ENCODE measurements at regions not wholly inside any gene's neighbourhood (a gene's known extent, or its start where the extent isn't known, plus 50 kb on each side); places are given as distances from the start of the nearest gene placed in this dataset.
"Not testable (repeated sequence)": the region's sequence is repeated elsewhere in the genome, so short reads cannot be mapped to it uniquely, and the experiment has no call there.

GRCh38 chr1:221965252-221965651 is 223.4 kb upstream of the DUSP10 start:
- no peak for DNase-seq
- H3K4me1 ChIP-seq (ENCODE audit: control insufficient read depth, insufficient read depth, low read length) = no peaks in the 10 kb centered on the region
- no peaks in the 10 kb centered on the region for H3K9me3 ChIP-seq (ENCODE audit: control insufficient read depth, low read depth, low read length)
- H3K27ac ChIP-seq (ENCODE audit: low read length) = no peak overlapping the region
- H3K27me3 ChIP-seq (ENCODE audit: control insufficient read depth, insufficient read depth, low read length) = no peaks in the 10 kb centered on the region
- H3K4me3 ChIP-seq (ENCODE audit: low read length) = no peak overlapping the region
- WGBS (ENCODE audit: insufficient coverage, low lambda C conversion rate) = 100% methylated on average over 1 of the region's 3 CpGs
- H3K36me3 ChIP-seq (ENCODE audit: control insufficient read depth, insufficient read depth, low read length) = no peaks in the 10 kb centered on the region

- H3K27me3 ChIP-seq (ENCODE audit: control insufficient read depth, insufficient read depth, low read length) = no peaks in the 10 kb centered on the region
- H3K27ac ChIP-seq (ENCODE audit: low read length) = no peak overlapping the region
- WGBS (ENCODE audit: insufficient coverage, low lambda C conversion rate) = no CpG with 5 or more reads among the region's 1 CpG
- no peaks in the 10 kb centered on the region for H3K36me3 ChIP-seq (ENCODE audit: control insufficient read depth, insufficient read depth, low read length)
- H3K9me3 ChIP-seq (ENCODE audit: control insufficient read depth, low read depth, low read length) = no peaks in the 10 kb centered on the region
- H3K4me3 ChIP-seq (ENCODE audit: low read length) = no peak overlapping the region
- no peak for DNase-seq
- no peaks in the 10 kb centered on the region for H3K4me1 ChIP-seq (ENCODE audit: control insufficient read depth, insufficient read depth, low read length)
Measured at GRCh38 chr1:221963742-221964141, 221.9 kb upstream of the DUSP10 start.

- Histone ChIP-seq H3K9me3 (ENCODE audit: control insufficient read depth, low read depth, low read length) (no peaks in the 10 kb centered on the region), H3K36me3 (ENCODE audit: control insufficient read depth, insufficient read depth, low read length) (no peaks in the 10 kb centered on the region), H3K4me1 (ENCODE audit: control insufficient read depth, insufficient read depth, low read length) (no peaks in the 10 kb centered on the region), H3K27ac (ENCODE audit: low read length) (no peak overlapping the region), H3K4me3 (ENCODE audit: low read length) (no peak overlapping the region), H3K27me3 (ENCODE audit: control insufficient read depth, insufficient read depth, low read length) (no peaks in the 10 kb centered on the region)
- DNase-seq = no peak
- 100% methylated on average over 1 of the region's 4 CpGs for WGBS (ENCODE audit: insufficient coverage, low lambda C conversion rate)
Measured at GRCh38 chr1:221962385-221962784, 220.5 kb upstream of the DUSP10 start.

- Histone ChIP-seq H3K27ac (ENCODE audit: low read length) (no peak overlapping the region), H3K9me3 (ENCODE audit: control insufficient read depth, low read depth, low read length) (no peaks in the 10 kb centered on the region), H3K36me3 (ENCODE audit: control insufficient read depth, insufficient read depth, low read length) (no peaks in the 10 kb centered on the region), H3K4me1 (ENCODE audit: control insufficient read depth, insufficient read depth, low read length) (no peaks in the 10 kb centered on the region), H3K27me3 (ENCODE audit: control insufficient read depth, insufficient read depth, low read length) (no peaks in the 10 kb centered on the region), H3K4me3 (ENCODE audit: low read length) (no peak overlapping the region)
- DNase-seq = no peak
- WGBS (ENCODE audit: insufficient coverage, low lambda C conversion rate) = no CpG with 5 or more reads among the region's 5 CpGs
Measured at GRCh38 chr1:221961532-221962292, 219.8 kb upstream of the DUSP10 start.

GRCh38 chr1:221958161-221958562 is 216.3 kb upstream of the DUSP10 start:
- not testable (repeated sequence) for H3K4me1 ChIP-seq (ENCODE audit: control insufficient read depth, insufficient read depth, low read length); H3K9me3 ChIP-seq (ENCODE audit: control insufficient read depth, low read depth, low read length); H3K27ac ChIP-seq (ENCODE audit: low read length); H3K36me3 ChIP-seq (ENCODE audit: control insufficient read depth, insufficient read depth, low read length); DNase-seq; H3K4me3 ChIP-seq (ENCODE audit: low read length); H3K27me3 ChIP-seq (ENCODE audit: control insufficient read depth, insufficient read depth, low read length)
- 100% methylated on average over 1 of the region's 2 CpGs for WGBS (ENCODE audit: insufficient coverage, low lambda C conversion rate)

GRCh38 chr1:221957350-221957749 is 215.5 kb upstream of the DUSP10 start:
- H3K4me1 ChIP-seq (ENCODE audit: control insufficient read depth, insufficient read depth, low read length); H3K27me3 ChIP-seq (ENCODE audit: control insufficient read depth, insufficient read depth, low read length); DNase-seq; H3K27ac ChIP-seq (ENCODE audit: low read length); H3K9me3 ChIP-seq (ENCODE audit: control insufficient read depth, low read depth, low read length); H3K4me3 ChIP-seq (ENCODE audit: low read length); H3K36me3 ChIP-seq (ENCODE audit: control insufficient read depth, insufficient read depth, low read length): not testable (repeated sequence)
- no CpG with 5 or more reads among the region's 3 CpGs for WGBS (ENCODE audit: insufficient coverage, low lambda C conversion rate)

- Histone ChIP-seq H3K4me3 (ENCODE audit: low read length) (no peak overlapping the region), H3K4me1 (ENCODE audit: control insufficient read depth, insufficient read depth, low read length) (no peaks in the 10 kb centered on the region), H3K36me3 (ENCODE audit: control insufficient read depth, insufficient read depth, low read length) (no peaks in the 10 kb centered on the region), H3K27me3 (ENCODE audit: control insufficient read depth, insufficient read depth, low read length) (no peaks in the 10 kb centered on the region), H3K27ac (ENCODE audit: low read length) (no peak overlapping the region), H3K9me3 (ENCODE audit: control insufficient read depth, low read depth, low read length) (peaks cover 4% of the 10 kb centered on the region)
- WGBS (ENCODE audit: insufficient coverage, low lambda C conversion rate) = no CpG with 5 or more reads among the region's 3 CpGs
- no peak for DNase-seq
Measured at GRCh38 chr1:221949996-221950395, 208.1 kb upstream of the DUSP10 start.

GRCh38 chr1:221948459-221948858 is 206.6 kb upstream of the DUSP10 start:
- 100% methylated on average over 1 of the region's 5 CpGs for WGBS (ENCODE audit: insufficient coverage, low lambda C conversion rate)

GRCh38 chr1:221947731-221948130 is 205.8 kb upstream of the DUSP10 start:
- Histone ChIP-seq H3K36me3 (ENCODE audit: control insufficient read depth, insufficient read depth, low read length) (no peaks in the 10 kb centered on the region), H3K4me3 (ENCODE audit: low read length) (no peak overlapping the region), H3K9me3 (ENCODE audit: control insufficient read depth, low read depth, low read length) (peaks cover 4% of the 10 kb centered on the region), H3K27me3 (ENCODE audit: control insufficient read depth, insufficient read depth, low read length) (no peaks in the 10 kb centered on the region), H3K4me1 (ENCODE audit: control insufficient read depth, insufficient read depth, low read length) (no peaks in the 10 kb centered on the region), H3K27ac (ENCODE audit: low read length) (no peak overlapping the region)
- DNase-seq = no peak
- no CpG with 5 or more reads among the region's 4 CpGs for WGBS (ENCODE audit: insufficient coverage, low lambda C conversion rate)

More at GRCh38 chr1:221948459-221948858, 206.6 kb upstream of the DUSP10 start:
- Histone ChIP-seq H3K9me3 (ENCODE audit: control insufficient read depth, low read depth, low read length) (peaks cover 4% of the 10 kb centered on the region), H3K27ac (ENCODE audit: low read length) (no peak overlapping the region), H3K27me3 (ENCODE audit: control insufficient read depth, insufficient read depth, low read length) (no peaks in the 10 kb centered on the region), H3K4me3 (ENCODE audit: low read length) (no peak overlapping the region), H3K4me1 (ENCODE audit: control insufficient read depth, insufficient read depth, low read length) (no peaks in the 10 kb centered on the region), H3K36me3 (ENCODE audit: control insufficient read depth, insufficient read depth, low read length) (no peaks in the 10 kb centered on the region)
- DNase-seq = no peak

- WGBS (ENCODE audit: insufficient coverage, low lambda C conversion rate) = 100% methylated on average over 1 of the region's 6 CpGs
- Histone ChIP-seq H3K4me1 (ENCODE audit: control insufficient read depth, insufficient read depth, low read length) (no peaks in the 10 kb centered on the region), H3K27me3 (ENCODE audit: control insufficient read depth, insufficient read depth, low read length) (no peaks in the 10 kb centered on the region), H3K36me3 (ENCODE audit: control insufficient read depth, insufficient read depth, low read length) (no peaks in the 10 kb centered on the region), H3K9me3 (ENCODE audit: control insufficient read depth, low read depth, low read length) (peaks cover 4% of the 10 kb centered on the region), H3K4me3 (ENCODE audit: low read length) (no peak overlapping the region), H3K27ac (ENCODE audit: low read length) (no peak overlapping the region)
- DNase-seq = no peak
Measured at GRCh38 chr1:221946768-221947167, 204.9 kb upstream of the DUSP10 start.

GRCh38 chr1:221945669-221946068 is 203.8 kb upstream of the DUSP10 start:
- no peaks in the 10 kb centered on the region for H3K27me3 ChIP-seq (ENCODE audit: control insufficient read depth, insufficient read depth, low read length)
- no CpG with 5 or more reads among the region's 1 CpG for WGBS (ENCODE audit: insufficient coverage, low lambda C conversion rate)
- peaks cover 4% of the 10 kb centered on the region for H3K9me3 ChIP-seq (ENCODE audit: control insufficient read depth, low read depth, low read length)
- H3K27ac ChIP-seq (ENCODE audit: low read length) = no peak overlapping the region
- no peak overlapping the region for H3K4me3 ChIP-seq (ENCODE audit: low read length)
- DNase-seq = no peak
- H3K36me3 ChIP-seq (ENCODE audit: control insufficient read depth, insufficient read depth, low read length) = no peaks in the 10 kb centered on the region
- no peaks in the 10 kb centered on the region for H3K4me1 ChIP-seq (ENCODE audit: control insufficient read depth, insufficient read depth, low read length)
